IMR-90 (cell line): ENCODE measurements at regions not wholly inside any gene's neighbourhood (a gene's known extent, or its start where the extent isn't known, plus 50 kb on each side); places are given as distances from the start of the nearest gene placed in this dataset.

Source experiments
- ATAC-seq: fragments of 200-7000 bp; cut with Tn5 transposase; 2 replicates; pipeline ENCODE4 v1.9.1; 2020; ENCODE audit warnings: low read depth, mild to moderate bottlenecking, moderate library complexity
- BruUV-seq: library from RNA; stranded (reverse); fragments of 400-500 nt; replicated peaks from 2 replicates; lab custom pipeline; 2021; lab: Mats Ljungman, UMichigan
- CTCF ChIA-PET: fragments of 300-600 bp; formaldehyde crosslinking; extraction: SDS; loops from one replicate; lab custom pipeline; 2021; ENCODE audit warnings: antibody characterized with exemption; lab: Yijun Ruan, JAX
- POLR2A ChIA-PET: fragments of 300-600 bp; sonication (Branson Sonifier 250); formaldehyde crosslinking; loops from one replicate; lab custom pipeline; 2022; ENCODE audit warnings: antibody characterized with exemption; ENCODE audit not compliant: unreplicated experiment; lab: Charles Lee
- DNase-seq: peaks from one replicate; pipeline ENCODE4 v3.0.0; 2013
- H2AFZ ChIP-seq: replicated peaks from 2 replicates; pipeline ENCODE3; 2013; ENCODE audit warnings: low read length, mild to moderate bottlenecking; ENCODE audit not compliant: poor library complexity
- H2AK5ac ChIP-seq: 2 replicates; pipeline ENCODE4 v1.6.1; 2013; ENCODE audit warnings: low read depth, low read length, inconsistent platforms
- H2AK9ac ChIP-seq: replicated peaks from 2 replicates; pipeline ENCODE3; 2013; ENCODE audit warnings: mild to moderate bottlenecking, low read depth, low read length, moderate library complexity; ENCODE audit not compliant: poor library complexity
- H2BK120ac ChIP-seq: 2 replicates; pipeline ENCODE4 v1.6.1; 2013; ENCODE audit warnings: low read depth, low read length, inconsistent platforms
- H2BK15ac ChIP-seq: 3 replicates; pipeline ENCODE4 v1.6.1; 2013; ENCODE audit warnings: low read depth, low read length, inconsistent platforms
- H2BK20ac ChIP-seq: 2 replicates; pipeline ENCODE4 v1.6.1; 2013; ENCODE audit warnings: low read depth, mild to moderate bottlenecking, inconsistent platforms, low read length, moderate library complexity
- H2BK5ac ChIP-seq: 2 replicates; pipeline ENCODE4 v1.6.1; 2013; ENCODE audit warnings: mild to moderate bottlenecking, low read depth, low read length, inconsistent platforms; ENCODE audit not compliant: poor library complexity, severe bottlenecking
- H3K14ac ChIP-seq: replicated peaks from 2 replicates; pipeline ENCODE4 v1.6.1; 2013; ENCODE audit warnings: low read depth, low read length, inconsistent platforms
- H3K18ac ChIP-seq: 2 replicates; pipeline ENCODE4 v1.6.1; 2013; ENCODE audit warnings: low read depth, low read length, control low read depth
- H3K23ac ChIP-seq: 2 replicates; pipeline ENCODE4 v1.6.1; 2013; ENCODE audit warnings: low read depth, low read length, inconsistent platforms
- H3K27ac ChIP-seq: 2 replicates; pipeline ENCODE4 v1.5.1; 2013; ENCODE audit warnings: mild to moderate bottlenecking, control low read depth, low read length; ENCODE audit not compliant: insufficient read depth
- H3K27me3 ChIP-seq: 2 replicates; pipeline ENCODE4 v1.6.1; 2013; ENCODE audit warnings: low read length; ENCODE audit not compliant: control insufficient read depth, insufficient read depth
- H3K36me3 ChIP-seq: 2 replicates; pipeline ENCODE4 v1.6.1; 2013; ENCODE audit warnings: low read length, mixed read lengths; ENCODE audit not compliant: control insufficient read depth, insufficient read depth
- H3K4ac ChIP-seq: 2 replicates; pipeline ENCODE4 v1.6.1; 2013; ENCODE audit warnings: low read depth, low read length, inconsistent platforms
- H3K4me1 ChIP-seq: 2 replicates; pipeline ENCODE4 v1.6.1; 2013; ENCODE audit warnings: low read length, mixed read lengths; ENCODE audit not compliant: control insufficient read depth, insufficient read depth
- H3K4me2 ChIP-seq: 2 replicates; pipeline ENCODE4 v1.6.1; 2013; ENCODE audit warnings: low read depth, mild to moderate bottlenecking, control low read depth, low read length, moderate library complexity
- H3K4me3 ChIP-seq: 2 replicates; pipeline ENCODE4 v1.5.1; 2013; ENCODE audit warnings: low read depth, mild to moderate bottlenecking, control low read depth, low read length, moderate library complexity; ENCODE audit not compliant: insufficient read depth
- H3K56ac ChIP-seq: 2 replicates; pipeline ENCODE4 v1.6.1; 2013; ENCODE audit warnings: low read length, inconsistent platforms; ENCODE audit not compliant: insufficient read depth; ENCODE audit errors: extremely low read depth
- H3K79me1 ChIP-seq, 2 experiments: 2 replicates each; pipeline ENCODE4 v1.6.1; 2013; ENCODE audit warnings: low read length in 2 of 2, inconsistent platforms in 1 of 2, low read depth in 1 of 2
- H3K9ac ChIP-seq: 2 replicates; pipeline ENCODE4 v1.6.1; 2013; ENCODE audit warnings: low read depth, low read length, control low read depth
- H3K9me1 ChIP-seq: 2 replicates; pipeline ENCODE4 v1.6.1; 2013; ENCODE audit warnings: low read length, inconsistent platforms; ENCODE audit not compliant: insufficient read depth
- H3K9me3 ChIP-seq: 2 replicates; pipeline ENCODE4 v1.6.1; 2013; ENCODE audit warnings: low read length; ENCODE audit not compliant: control insufficient read depth, insufficient read depth
- H4K20me1 ChIP-seq: 2 replicates; pipeline ENCODE4 v1.6.1; 2013; ENCODE audit warnings: low read length, inconsistent platforms; ENCODE audit not compliant: insufficient read depth
- H4K5ac ChIP-seq: 2 replicates; pipeline ENCODE4 v1.6.1; 2013; ENCODE audit warnings: mild to moderate bottlenecking, low read depth, low read length, control low read depth
- H4K8ac ChIP-seq, 2 experiments: 2 replicates each; pipeline ENCODE4 v1.6.1; 2013; ENCODE audit warnings: low read depth in 2 of 2, low read length in 2 of 2, control low read depth in 1 of 2, inconsistent platforms in 1 of 2
- H4K91ac ChIP-seq: 2 replicates; pipeline ENCODE4 v1.6.1; 2013; ENCODE audit warnings: low read depth, low read length, inconsistent platforms; ENCODE audit not compliant: insufficient read depth
- FOS ChIP-seq: fragments of 150-350 bp; IDR thresholded peaks from 2 replicates; pipeline ENCODE4 v1.6.1; 2016; ENCODE audit warnings: low read depth, low read length
- MAFK ChIP-seq: IDR thresholded peaks from 2 replicates; pipeline ENCODE4 v1.6.1; 2012; ENCODE audit warnings: low read depth, low read length, improper control_type of control experiment
- NFE2L2 ChIP-seq: fragments of 150-350 bp; IDR thresholded peaks from 2 replicates; pipeline ENCODE4 v1.6.1; 2016; ENCODE audit warnings: low read depth, mild to moderate bottlenecking, low read length
- SMC3 ChIP-seq: fragments of 150-350 bp; IDR thresholded peaks from 2 replicates; pipeline ENCODE4 v1.6.1; 2016; ENCODE audit warnings: low read depth, mild to moderate bottlenecking, antibody characterized with exemption, low read length, moderate library complexity
- WGBS, 2 experiments: methylation state at CpG; one replicate each; pipeline versions ENCODE4 v1.1.5 to v1.1.7; 2013; ENCODE audit warnings: missing lambda C conversion rate in 2 of 2; ENCODE audit not compliant: insufficient read length in 1 of 2; ENCODE audit errors: extremely low coverage in 2 of 2; 5-methylcytosine and 5-hydroxymethylcytosine counted together
- dilution Hi-C: fragments of 300-500 bp; cut with HindIII; formaldehyde crosslinking; loops from one replicate; pipeline ENCODE4 v1.14.3; 2018; ENCODE audit warnings: low sequenced_read_pairs; ENCODE audit not compliant: unreplicated experiment
- in situ Hi-C: fragments of 300-500 bp; cut with MboI; formaldehyde crosslinking; loops from 3 replicates; pipeline ENCODE4 v1.14.3; 2019; ENCODE audit warnings: low sequenced_read_pairs, inconsistent platforms, mixed read lengths
- intact Hi-C: fragments of 100-400 bp; cut with micrococcal nuclease; formaldehyde crosslinking; loops from 2 replicates; pipeline ENCODE4 v1.10.0; 2022

- Histone ChIP-seq H3K27ac (no peak overlapping the region), H3K4me1 (no peaks in the 10 kb centered on the region), H4K8ac (no peak overlapping the region), H3K4me3 (no peak overlapping the region), H3K9me1 (no peaks in the 10 kb centered on the region), H3K9ac (no peak overlapping the region), H2AFZ (no peak overlapping the region), H3K18ac (no peak overlapping the region), H2BK5ac (no peak overlapping the region), H3K4ac (no peak overlapping the region), H3K36me3 (no peaks in the 10 kb centered on the region), H2BK20ac (no peak overlapping the region), H2AK5ac (no peak overlapping the region), H2BK120ac (no peak overlapping the region), H2BK15ac (no peak overlapping the region), H3K14ac (no peak overlapping the region), H2AK9ac (no peak overlapping the region), H4K5ac (no peak overlapping the region), H4K91ac (no peak overlapping the region), H4K20me1 (no peaks in the 10 kb centered on the region), H3K4me2 (no peak overlapping the region), H3K56ac (no peak overlapping the region), H3K27me3 (no peaks in the 10 kb centered on the region), H3K79me1 (no peaks in the 10 kb centered on the region), H3K23ac (no peak overlapping the region), H3K9me3 (no peaks in the 10 kb centered on the region)
- CTCF ChIA-PET = no interaction called here
- TF ChIP-seq NFE2L2 = no peak
- no peak for TF ChIP-seq FOS
- no peak for TF ChIP-seq SMC3
- no peak for TF ChIP-seq MAFK
- POLR2A ChIA-PET = no interaction called here
- in situ Hi-C loops = no loop called here
- ATAC-seq (no peak), DNase-seq (peak; percentile 1)
- intact Hi-C loops = no loop called here
- WGBS, 2 experiments = no CpG with 5 or more reads among the region's 2 CpGs
- no TSS peak for BruUV-seq
- dilution Hi-C loops = no loop called here
Measured at GRCh38 chr18:28606686-28607085, 429.8 kb upstream of the CDH2 start.
